Left lobe of liver (tissue), 2 donors: ENCODE measurements at regions not wholly inside any gene's neighbourhood (a gene's known extent, or its start where the extent isn't known, plus 50 kb on each side); places are given as distances from the start of the nearest gene placed in this dataset.

ENCODE experiments used
- ATAC-seq: fragments of 200-7000 bp; cut with Tn5 transposase; one replicate; pipeline ENCODE4 v1.9.1; 2020; ENCODE audit warnings: mild to moderate bottlenecking, moderate library complexity
- DNase-seq: peaks from one replicate; pipeline ENCODE4 v3.0.0-alpha.2; 2020; ENCODE audit warnings: low spot score
- donor health status: DM: no; HTN: no; CAD: no; lungs with moderate emphysema.
- donor health status: DM: no; HTN: yes; CAD: no.

- DNase-seq (peak; percentile 34), ATAC-seq (no peak)
Measured at GRCh38 chr2:239883326-239884050, 141.7 kb downstream of the NDUFA10 start.

GRCh38 chr2:239882781-239883180 is 142.4 kb downstream of the NDUFA10 start:
- DNase-seq (peak; percentile 47), ATAC-seq (no peak)

- ATAC-seq, result peak; percentile 95
- peak; percentile 65 for DNase-seq
Measured at GRCh38 chr2:239882331-239882732, 142.8 kb downstream of the NDUFA10 start.

- ATAC-seq (peak; percentile 42), DNase-seq (peak; percentile 43)
Measured at GRCh38 chr2:239881561-239882320, 143.4 kb downstream of the NDUFA10 start.

GRCh38 chr2:239881031-239881471 is 144.1 kb downstream of the NDUFA10 start:
- peak; percentile 38 for DNase-seq
- no peak for ATAC-seq

GRCh38 chr2:239880396-239880795 is 144.7 kb downstream of the NDUFA10 start:
- peak; percentile 6 for DNase-seq

GRCh38 chr2:239879423-239880084 is 145.6 kb downstream of the NDUFA10 start:
- peak; percentile 5 for DNase-seq
- no peak for ATAC-seq

More at GRCh38 chr2:239880396-239880795, 144.7 kb downstream of the NDUFA10 start:
- no peak for ATAC-seq

GRCh38 chr2:239878686-239879085 is 146.5 kb downstream of the NDUFA10 start:
- DNase-seq, result peak; percentile 24
- no peak for ATAC-seq

- ATAC-seq (no peak), DNase-seq (no peak)
Measured at GRCh38 chr2:239876948-239877289, 148.2 kb downstream of the NDUFA10 start.

- DNase-seq, result peak; percentile 38
- ATAC-seq, result no peak
Measured at GRCh38 chr2:239876271-239876947, 148.7 kb downstream of the NDUFA10 start.

GRCh38 chr2:239874636-239875356 is 150.3 kb downstream of the NDUFA10 start:
- DNase-seq (peak; percentile 24), ATAC-seq (no peak)

GRCh38 chr2:239873656-239874635 is 151.2 kb downstream of the NDUFA10 start:
- DNase-seq (peak; percentile 22), ATAC-seq (no peak)

- ATAC-seq (no peak), DNase-seq (peak; percentile 28)
Measured at GRCh38 chr2:239871481-239872435, 153.4 kb downstream of the NDUFA10 start.

GRCh38 chr2:239870863-239871262 is 154.3 kb downstream of the NDUFA10 start:
- DNase-seq, result peak; percentile 16
- ATAC-seq, result no peak

- ATAC-seq, result no peak
- peak; percentile 23 for DNase-seq
Measured at GRCh38 chr2:239870276-239870675, 154.9 kb downstream of the NDUFA10 start.

- DNase-seq, result peak; percentile 36
- ATAC-seq, result no peak
Measured at GRCh38 chr2:239869272-239870155, 155.6 kb downstream of the NDUFA10 start.

GRCh38 chr2:239868556-239869181 is 156.5 kb downstream of the NDUFA10 start:
- no peak for DNase-seq
- ATAC-seq, result no peak
